Smooth muscle cell (in vitro differentiated cells): ENCODE measurements at regions not wholly inside any gene's neighbourhood (a gene's known extent, or its start where the extent isn't known, plus 50 kb on each side); places are given as distances from the start of the nearest gene placed in this dataset.

Source experiments
- DNase-seq: peaks from one replicate; lab custom pipeline; 2025; ENCODE audit not compliant: unreplicated experiment; lab: John Stamatoyannopoulos, UW
- H2AFZ ChIP-seq: fragments of 200-600 bp; sonication (generic); 2 replicates; pipeline ENCODE4 v1.6.0; 2016; ENCODE audit warnings: antibody characterized with exemption, low read depth, mild to moderate bottlenecking
- H3F3A ChIP-seq: fragments of 200-600 bp; sonication (generic); 2 replicates; pipeline ENCODE4 v1.6.0; 2017; ENCODE audit warnings: antibody characterized with exemption, low read depth
- H3K27ac ChIP-seq: fragments of 200-600 bp; sonication (generic); 2 replicates; pipeline ENCODE4 v1.5.1; 2016; ENCODE audit warnings: low read depth, mild to moderate bottlenecking
- H3K27me3 ChIP-seq: fragments of 200-600 bp; sonication (generic); 2 replicates; pipeline ENCODE4 v1.6.1; 2016; ENCODE audit warnings: low read depth, mild to moderate bottlenecking
- H3K36me3 ChIP-seq: fragments of 200-600 bp; sonication (generic); 2 replicates; pipeline ENCODE4 v1.5.1; 2016; ENCODE audit warnings: low read depth
- H3K4me1 ChIP-seq: fragments of 200-600 bp; sonication (generic); 2 replicates; pipeline ENCODE4 v1.5.1; 2016; ENCODE audit warnings: low read depth
- H3K4me2 ChIP-seq: fragments of 200-600 bp; sonication (generic); 2 replicates; pipeline ENCODE4 v1.6.0; 2016; ENCODE audit warnings: mild to moderate bottlenecking
- H3K4me3 ChIP-seq: fragments of 200-600 bp; sonication (generic); 2 replicates; pipeline ENCODE4 v1.5.1; 2016; ENCODE audit warnings: mild to moderate bottlenecking
- H3K79me2 ChIP-seq: fragments of 200-600 bp; sonication (generic); 2 replicates; pipeline ENCODE4 v1.6.0; 2016; ENCODE audit warnings: low read depth, mild to moderate bottlenecking
- H3K9ac ChIP-seq: fragments of 200-600 bp; sonication (generic); 2 replicates; pipeline ENCODE4 v1.6.0; 2016; ENCODE audit warnings: low read depth
- H3K9me3 ChIP-seq: fragments of 200-600 bp; sonication (generic); replicated peaks from 2 replicates; pipeline ENCODE4 v1.5.1; 2016; ENCODE audit warnings: low read depth
- H4K20me1 ChIP-seq: fragments of 200-600 bp; sonication (generic); 2 replicates; pipeline ENCODE4 v1.6.0; 2016; ENCODE audit warnings: low read depth
- WGBS: methylation state at CpG from one replicate; pipeline ENCODE4 v1.1.7; 2016; ENCODE audit warnings: low lambda C conversion rate; 5-methylcytosine and 5-hydroxymethylcytosine counted together
- TF ChIP-seq, protein P1 (sequence below): fragments of 200-600 bp; sonication (generic); IDR thresholded peaks from 2 replicates; pipeline ENCODE4 v1.5.1; 2017; ENCODE audit warnings: borderline replicate concordance, mild to moderate bottlenecking, antibody characterized with exemption; ENCODE audit not compliant: insufficient read depth, poor library complexity, severe bottlenecking

DNA sequence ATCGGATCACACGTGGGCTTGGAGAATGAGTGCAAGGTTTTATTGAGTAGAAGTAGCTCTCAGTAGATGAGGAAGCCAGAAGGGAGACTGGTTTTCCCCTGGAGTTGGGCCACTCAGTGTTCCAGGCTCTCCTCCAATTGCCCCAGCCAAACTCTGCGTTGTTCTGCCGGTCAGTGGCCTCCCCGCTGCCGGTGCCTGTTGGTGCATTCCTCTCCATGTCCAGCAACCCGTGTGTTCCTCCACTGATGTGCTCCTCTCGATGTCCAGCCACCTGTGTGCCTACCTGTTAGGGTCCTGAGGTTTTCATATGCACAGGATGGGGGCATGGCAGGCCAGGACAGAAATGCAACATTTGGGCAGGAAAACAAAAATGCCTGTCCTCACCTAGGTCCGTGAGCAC lies 888.0 kb upstream of the PTPRD start:
- 97% methylated on average over 9 of the region's 9 CpGs for WGBS
- TF ChIP-seq, protein P1, sequence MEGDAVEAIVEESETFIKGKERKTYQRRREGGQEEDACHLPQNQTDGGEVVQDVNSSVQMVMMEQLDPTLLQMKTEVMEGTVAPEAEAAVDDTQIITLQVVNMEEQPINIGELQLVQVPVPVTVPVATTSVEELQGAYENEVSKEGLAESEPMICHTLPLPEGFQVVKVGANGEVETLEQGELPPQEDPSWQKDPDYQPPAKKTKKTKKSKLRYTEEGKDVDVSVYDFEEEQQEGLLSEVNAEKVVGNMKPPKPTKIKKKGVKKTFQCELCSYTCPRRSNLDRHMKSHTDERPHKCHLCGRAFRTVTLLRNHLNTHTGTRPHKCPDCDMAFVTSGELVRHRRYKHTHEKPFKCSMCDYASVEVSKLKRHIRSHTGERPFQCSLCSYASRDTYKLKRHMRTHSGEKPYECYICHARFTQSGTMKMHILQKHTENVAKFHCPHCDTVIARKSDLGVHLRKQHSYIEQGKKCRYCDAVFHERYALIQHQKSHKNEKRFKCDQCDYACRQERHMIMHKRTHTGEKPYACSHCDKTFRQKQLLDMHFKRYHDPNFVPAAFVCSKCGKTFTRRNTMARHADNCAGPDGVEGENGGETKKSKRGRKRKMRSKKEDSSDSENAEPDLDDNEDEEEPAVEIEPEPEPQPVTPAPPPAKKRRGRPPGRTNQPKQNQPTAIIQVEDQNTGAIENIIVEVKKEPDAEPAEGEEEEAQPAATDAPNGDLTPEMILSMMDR = no peak
- no peak for DNase-seq
- Histone ChIP-seq H4K20me1 (no peaks in the 10 kb centered on the region), H3K9ac (no peak overlapping the region), H3K36me3 (no peaks in the 10 kb centered on the region), H2AFZ (no peak overlapping the region), H3F3A (no peaks in the 10 kb centered on the region), H3K9me3 (no peaks in the 10 kb centered on the region), H3K4me1 (no peaks in the 10 kb centered on the region), H3K27ac (no peak overlapping the region), H3K27me3 (no peaks in the 10 kb centered on the region), H3K4me2 (no peak overlapping the region), H3K4me3 (no peak overlapping the region), H3K79me2 (no peaks in the 10 kb centered on the region)

DNA sequence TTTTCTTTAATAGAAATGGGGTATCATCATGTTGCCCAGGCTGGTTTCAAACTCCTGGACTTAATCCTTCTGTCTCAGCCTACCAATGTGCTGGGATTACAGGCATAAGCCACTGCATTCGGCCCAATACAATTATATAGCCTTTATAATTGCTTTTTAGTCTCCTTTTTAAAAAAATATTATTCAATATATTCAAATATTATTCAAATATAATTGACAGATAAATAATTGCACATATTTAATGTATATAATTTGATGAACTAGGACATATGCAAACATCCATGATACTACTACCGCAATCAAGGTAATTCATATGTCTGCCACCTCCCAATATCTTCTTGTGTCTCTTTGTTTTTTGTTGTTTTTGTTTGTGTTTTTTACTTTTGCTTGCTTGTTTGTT lies 894.2 kb upstream of the PTPRD start:
- no peak for DNase-seq
- H3K27ac ChIP-seq = no peak overlapping the region
- 76% methylated on average over 2 of the region's 2 CpGs for WGBS
- no peaks in the 10 kb centered on the region for H3K27me3 ChIP-seq
- H3K36me3 ChIP-seq = no peaks in the 10 kb centered on the region
- H3F3A ChIP-seq = no peaks in the 10 kb centered on the region
- no peak overlapping the region for H3K4me3 ChIP-seq
- no peaks in the 10 kb centered on the region for H3K9me3 ChIP-seq
- no peak overlapping the region for H3K9ac ChIP-seq
- no peaks in the 10 kb centered on the region for H3K4me1 ChIP-seq
- H3K4me2 ChIP-seq = no peak overlapping the region
- no peaks in the 10 kb centered on the region for H4K20me1 ChIP-seq
- TF ChIP-seq, protein P1 = no peak
- no peaks in the 10 kb centered on the region for H3K79me2 ChIP-seq
- no peak overlapping the region for H2AFZ ChIP-seq

DNA sequence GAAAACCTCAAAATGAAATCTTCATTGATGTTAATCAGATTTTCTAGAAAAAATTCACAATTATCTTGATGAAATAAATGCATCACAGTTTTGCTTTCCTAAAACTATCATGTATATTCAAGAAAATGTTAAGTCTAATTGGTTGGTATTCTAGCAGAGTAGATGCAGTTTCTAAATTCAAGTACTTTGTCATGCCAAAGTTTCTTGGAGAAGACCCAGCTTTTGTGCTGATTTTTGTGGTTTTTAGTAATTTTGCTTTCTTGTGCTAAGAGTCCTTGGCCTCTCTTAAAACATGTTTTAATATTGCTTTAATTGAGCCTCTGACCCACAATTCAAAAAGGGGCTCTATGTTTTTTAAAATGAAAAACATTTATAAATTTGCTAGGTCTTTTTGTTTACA lies 924.8 kb upstream of the PTPRD start:
- Histone ChIP-seq H3K9me3 (no peaks in the 10 kb centered on the region), H3K27me3 (no peaks in the 10 kb centered on the region), H3K79me2 (no peaks in the 10 kb centered on the region), H2AFZ (no peak overlapping the region), H3K4me2 (no peak overlapping the region), H4K20me1 (no peaks in the 10 kb centered on the region), H3F3A (no peaks in the 10 kb centered on the region), H3K4me1 (no peaks in the 10 kb centered on the region), H3K4me3 (no peak overlapping the region), H3K27ac (no peak overlapping the region), H3K36me3 (no peaks in the 10 kb centered on the region), H3K9ac (no peak overlapping the region)
- TF ChIP-seq, protein P1 = no peak
- DNase-seq = no peak

DNA sequence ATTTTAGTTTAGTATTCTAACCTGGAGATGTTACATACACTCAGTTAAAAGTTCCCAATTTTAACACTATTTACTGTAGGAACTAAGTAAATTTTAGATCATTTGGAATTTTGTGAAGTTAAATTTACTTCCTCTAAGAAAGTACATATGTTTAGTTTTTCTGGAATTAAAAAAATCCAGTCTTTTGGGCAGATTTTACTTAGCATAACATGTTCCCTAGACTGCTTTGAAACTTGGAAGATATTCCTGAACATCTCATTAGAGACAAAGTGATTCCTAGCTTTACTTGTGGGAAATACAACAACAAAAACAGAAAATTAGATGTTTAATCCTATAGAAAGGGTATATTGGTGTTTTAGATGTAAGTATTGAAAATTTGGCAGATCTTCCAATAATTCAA lies 930.0 kb upstream of the PTPRD start:
- TF ChIP-seq, protein P1 = no peak
- no peak overlapping the region for H3K9ac ChIP-seq
- no peak overlapping the region for H3K4me2 ChIP-seq
- no peaks in the 10 kb centered on the region for H3K36me3 ChIP-seq
- no peaks in the 10 kb centered on the region for H3K79me2 ChIP-seq
- H3K4me1 ChIP-seq = no peaks in the 10 kb centered on the region
- no peak overlapping the region for H3K27ac ChIP-seq
- no peaks in the 10 kb centered on the region for H4K20me1 ChIP-seq
- DNase-seq = no peak
- no peaks in the 10 kb centered on the region for H3K27me3 ChIP-seq
- no peak overlapping the region for H2AFZ ChIP-seq
- no peaks in the 10 kb centered on the region for H3F3A ChIP-seq
- no peaks in the 10 kb centered on the region for H3K9me3 ChIP-seq
- H3K4me3 ChIP-seq = no peak overlapping the region
